Hepatocyte (in vitro differentiated cells): ENCODE measurements at regions not wholly inside any gene's neighbourhood (a gene's known extent, or its start where the extent isn't known, plus 50 kb on each side); places are given as distances from the start of the nearest gene placed in this dataset.

Experiments
- EZH2phosphoT487 ChIP-seq: fragments of 200-600 bp; sonication (generic); IDR thresholded peaks from one replicate; pipeline ENCODE4 v1.6.1; 2018; ENCODE audit warnings: antibody characterized with exemption, mild to moderate bottlenecking, low read depth, moderate library complexity; ENCODE audit not compliant: unreplicated experiment, severe bottlenecking
- TF ChIP-seq, protein P1 (sequence below): fragments of 200-600 bp; sonication (generic); IDR thresholded peaks from 2 replicates; pipeline ENCODE4 v1.5.1; 2016; ENCODE audit warnings: antibody characterized with exemption, mild to moderate bottlenecking; ENCODE audit not compliant: poor library complexity

DNA sequence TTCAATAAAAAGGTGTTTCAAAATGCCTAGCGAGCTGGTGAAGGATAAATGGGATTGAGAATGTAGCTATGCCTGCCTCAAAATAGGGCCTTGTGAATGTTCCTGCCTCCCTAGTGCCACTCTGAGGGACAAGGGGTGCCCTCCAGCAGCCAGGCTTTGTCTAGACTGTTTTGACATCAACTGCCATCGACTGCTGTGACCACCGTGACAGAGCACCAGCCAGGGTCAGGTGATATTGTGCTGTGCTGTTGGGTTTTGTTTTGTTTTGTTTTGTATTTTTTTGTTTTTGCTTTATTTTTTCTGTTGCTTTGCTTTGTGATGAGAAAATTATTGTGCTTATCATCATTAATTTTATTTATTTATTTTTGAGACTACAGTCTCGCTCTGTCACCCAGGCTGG is 144.8 kb downstream of the SMAD6 start:
- no peak for TF ChIP-seq EZH2phosphoT487
- TF ChIP-seq, protein P1, sequence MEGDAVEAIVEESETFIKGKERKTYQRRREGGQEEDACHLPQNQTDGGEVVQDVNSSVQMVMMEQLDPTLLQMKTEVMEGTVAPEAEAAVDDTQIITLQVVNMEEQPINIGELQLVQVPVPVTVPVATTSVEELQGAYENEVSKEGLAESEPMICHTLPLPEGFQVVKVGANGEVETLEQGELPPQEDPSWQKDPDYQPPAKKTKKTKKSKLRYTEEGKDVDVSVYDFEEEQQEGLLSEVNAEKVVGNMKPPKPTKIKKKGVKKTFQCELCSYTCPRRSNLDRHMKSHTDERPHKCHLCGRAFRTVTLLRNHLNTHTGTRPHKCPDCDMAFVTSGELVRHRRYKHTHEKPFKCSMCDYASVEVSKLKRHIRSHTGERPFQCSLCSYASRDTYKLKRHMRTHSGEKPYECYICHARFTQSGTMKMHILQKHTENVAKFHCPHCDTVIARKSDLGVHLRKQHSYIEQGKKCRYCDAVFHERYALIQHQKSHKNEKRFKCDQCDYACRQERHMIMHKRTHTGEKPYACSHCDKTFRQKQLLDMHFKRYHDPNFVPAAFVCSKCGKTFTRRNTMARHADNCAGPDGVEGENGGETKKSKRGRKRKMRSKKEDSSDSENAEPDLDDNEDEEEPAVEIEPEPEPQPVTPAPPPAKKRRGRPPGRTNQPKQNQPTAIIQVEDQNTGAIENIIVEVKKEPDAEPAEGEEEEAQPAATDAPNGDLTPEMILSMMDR: no peak
